DOHH2 (cell line): ENCODE measurements at regions not wholly inside any gene's neighbourhood (a gene's known extent, or its start where the extent isn't known, plus 50 kb on each side); places are given as distances from the start of the nearest gene placed in this dataset.

Experiments
- H3F3A ChIP-seq: fragments of 200-600 bp; sonication (generic), shearing (Covaris generic); 2 replicates; pipeline ENCODE4 v1.6.0; 2016; ENCODE audit warnings: antibody characterized with exemption, mild to moderate bottlenecking; ENCODE audit not compliant: control insufficient read depth, insufficient read depth
- H3K27ac ChIP-seq: fragments of 200-600 bp; sonication (generic); 2 replicates; pipeline ENCODE4 v1.5.1; 2014; ENCODE audit warnings: low read depth, mild to moderate bottlenecking, low read length, moderate library complexity
- H3K27me3 ChIP-seq: fragments of 200-600 bp; sonication (generic); 2 replicates; pipeline ENCODE4 v1.6.1; 2014; ENCODE audit warnings: mild to moderate bottlenecking, low read length, mixed read lengths; ENCODE audit not compliant: control insufficient read depth
- H3K36me3 ChIP-seq: fragments of 200-600 bp; sonication (generic); 2 replicates; pipeline ENCODE4 v1.6.1; 2014; ENCODE audit warnings: mild to moderate bottlenecking, low read length, moderate library complexity, mixed read lengths; ENCODE audit not compliant: control insufficient read depth
- H3K4me1 ChIP-seq: fragments of 200-600 bp; sonication (generic); 2 replicates; pipeline ENCODE4 v1.6.1; 2014; ENCODE audit warnings: mild to moderate bottlenecking, low read length, mixed read lengths; ENCODE audit not compliant: control insufficient read depth
- H3K4me2 ChIP-seq: fragments of 200-600 bp; sonication (generic); 2 replicates; pipeline ENCODE4 v1.6.0; 2014; ENCODE audit warnings: mild to moderate bottlenecking, low read length, moderate library complexity
- H3K4me3 ChIP-seq: fragments of 200-600 bp; sonication (generic); 2 replicates; pipeline ENCODE4 v1.5.1; 2014; ENCODE audit warnings: mild to moderate bottlenecking, low read length, mixed read lengths
- H3K79me2 ChIP-seq: fragments of 200-600 bp; sonication (generic); 2 replicates; pipeline ENCODE4 v1.6.1; 2014; ENCODE audit warnings: mild to moderate bottlenecking, low read length, mixed read lengths; ENCODE audit not compliant: control insufficient read depth
- H3K9me2 ChIP-seq: fragments of 200-600 bp; sonication (generic); replicated peaks from 2 replicates; pipeline ENCODE4 v1.6.1; 2014; ENCODE audit warnings: mild to moderate bottlenecking, low read length, mixed read lengths; ENCODE audit not compliant: control insufficient read depth
- H3K9me3 ChIP-seq: fragments of 200-600 bp; sonication (generic); 2 replicates; pipeline ENCODE4 v1.6.1; 2014; ENCODE audit warnings: antibody characterized with exemption, low read length, mixed read lengths; ENCODE audit not compliant: control insufficient read depth, insufficient read depth
- H4K20me1 ChIP-seq: fragments of 200-600 bp; sonication (generic); 2 replicates; pipeline ENCODE4 v1.6.0; 2014; ENCODE audit warnings: low read depth, mild to moderate bottlenecking, antibody characterized with exemption, low read length, moderate library complexity; ENCODE audit not compliant: control insufficient read depth, insufficient read depth
- EZH2phosphoT487 ChIP-seq: fragments of 200-600 bp; sonication (generic); IDR thresholded peaks from 2 replicates; pipeline ENCODE4 v1.6.1; 2017; ENCODE audit warnings: borderline replicate concordance, mild to moderate bottlenecking, antibody characterized with exemption, low read length, moderate library complexity, mixed read lengths
- TF ChIP-seq, protein P1 (sequence below): fragments of 200-600 bp; sonication (generic); IDR thresholded peaks from one replicate; pipeline ENCODE4 v1.5.1; 2014; ENCODE audit warnings: antibody characterized with exemption, mild to moderate bottlenecking, low read depth, low read length; ENCODE audit not compliant: poor library complexity, severe bottlenecking

DNA sequence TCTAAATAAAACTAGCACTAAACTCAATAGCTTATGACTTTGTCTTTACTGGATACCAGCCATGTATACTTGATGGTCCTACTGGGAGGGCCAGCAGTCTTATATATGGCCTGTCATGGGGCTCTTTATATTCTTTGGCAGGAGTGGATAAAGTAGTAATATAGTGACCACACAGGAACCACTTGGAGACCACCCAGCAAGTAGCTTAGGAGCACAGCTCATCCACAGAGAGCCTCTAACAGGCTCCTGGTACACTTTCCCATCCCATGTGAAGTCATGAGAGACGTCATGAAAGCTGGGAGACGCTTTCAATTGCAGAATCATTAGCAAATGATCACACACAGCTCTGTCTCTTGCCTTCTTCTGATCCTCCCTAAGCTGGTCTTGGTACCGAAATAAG, 360.9 kb upstream of the ACVR2A start:
- Histone ChIP-seq H4K20me1 (no peaks in the 10 kb centered on the region), H3K27ac (no peak overlapping the region), H3K27me3 (no peaks in the 10 kb centered on the region), H3K9me3 (no peaks in the 10 kb centered on the region), H3K9me2 (no peaks in the 10 kb centered on the region), H3K36me3 (no peaks in the 10 kb centered on the region), H3K4me2 (no peak overlapping the region), H3F3A (no peaks in the 10 kb centered on the region), H3K4me1 (no peaks in the 10 kb centered on the region), H3K79me2 (no peaks in the 10 kb centered on the region), H3K4me3 (no peak overlapping the region)
- TF ChIP-seq, protein P1, sequence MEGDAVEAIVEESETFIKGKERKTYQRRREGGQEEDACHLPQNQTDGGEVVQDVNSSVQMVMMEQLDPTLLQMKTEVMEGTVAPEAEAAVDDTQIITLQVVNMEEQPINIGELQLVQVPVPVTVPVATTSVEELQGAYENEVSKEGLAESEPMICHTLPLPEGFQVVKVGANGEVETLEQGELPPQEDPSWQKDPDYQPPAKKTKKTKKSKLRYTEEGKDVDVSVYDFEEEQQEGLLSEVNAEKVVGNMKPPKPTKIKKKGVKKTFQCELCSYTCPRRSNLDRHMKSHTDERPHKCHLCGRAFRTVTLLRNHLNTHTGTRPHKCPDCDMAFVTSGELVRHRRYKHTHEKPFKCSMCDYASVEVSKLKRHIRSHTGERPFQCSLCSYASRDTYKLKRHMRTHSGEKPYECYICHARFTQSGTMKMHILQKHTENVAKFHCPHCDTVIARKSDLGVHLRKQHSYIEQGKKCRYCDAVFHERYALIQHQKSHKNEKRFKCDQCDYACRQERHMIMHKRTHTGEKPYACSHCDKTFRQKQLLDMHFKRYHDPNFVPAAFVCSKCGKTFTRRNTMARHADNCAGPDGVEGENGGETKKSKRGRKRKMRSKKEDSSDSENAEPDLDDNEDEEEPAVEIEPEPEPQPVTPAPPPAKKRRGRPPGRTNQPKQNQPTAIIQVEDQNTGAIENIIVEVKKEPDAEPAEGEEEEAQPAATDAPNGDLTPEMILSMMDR, result no peak
- TF ChIP-seq EZH2phosphoT487, result no peak

DNA sequence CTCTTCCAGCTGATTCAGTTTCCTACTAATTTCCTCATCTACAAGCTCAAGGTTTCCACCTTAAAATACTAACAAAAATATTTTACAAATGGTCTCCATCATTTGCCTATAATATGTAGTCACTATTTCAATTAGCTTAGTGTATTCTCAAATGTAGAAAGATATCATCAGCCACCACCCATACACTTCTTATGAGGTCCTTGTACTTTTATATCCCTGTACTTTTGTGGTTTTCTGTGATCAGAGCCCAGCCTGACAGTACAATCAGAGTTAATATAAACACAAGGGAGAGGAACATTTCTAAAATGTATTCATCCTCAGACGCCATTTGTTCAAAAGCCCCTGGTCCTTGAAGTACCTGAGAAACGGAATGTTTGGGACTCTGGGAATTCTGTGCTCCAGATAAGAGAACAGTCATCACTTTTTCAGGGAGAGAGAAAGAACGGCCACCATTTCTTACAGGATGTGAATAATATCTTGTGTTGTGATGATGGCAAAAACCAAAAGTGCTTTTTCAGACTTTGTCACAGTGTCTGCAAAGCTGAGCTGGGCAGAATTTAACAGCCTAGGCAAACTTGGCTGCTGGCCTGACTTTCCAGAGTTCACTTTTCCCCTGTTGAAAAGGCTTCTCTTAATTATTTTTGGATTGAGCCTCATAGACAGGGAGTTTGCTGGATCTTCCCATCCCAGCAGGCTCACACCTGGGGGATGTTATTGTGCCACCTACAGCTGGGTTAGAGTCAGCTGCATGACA, 361.7 kb upstream of the ACVR2A start:
- H3K36me3 ChIP-seq, result no peaks in the 10 kb centered on the region
- no peaks in the 10 kb centered on the region for H3K79me2 ChIP-seq
- no peak overlapping the region for H3K4me3 ChIP-seq
- no peak overlapping the region for H3K4me2 ChIP-seq
- no peaks in the 10 kb centered on the region for H3K9me2 ChIP-seq
- H3F3A ChIP-seq, result no peaks in the 10 kb centered on the region
- H4K20me1 ChIP-seq, result no peaks in the 10 kb centered on the region
- no peaks in the 10 kb centered on the region for H3K4me1 ChIP-seq
- no peaks in the 10 kb centered on the region for H3K9me3 ChIP-seq
- H3K27me3 ChIP-seq, result no peaks in the 10 kb centered on the region
- TF ChIP-seq, protein P1, result no peak
- no peak for TF ChIP-seq EZH2phosphoT487
- no peak overlapping the region for H3K27ac ChIP-seq

DNA sequence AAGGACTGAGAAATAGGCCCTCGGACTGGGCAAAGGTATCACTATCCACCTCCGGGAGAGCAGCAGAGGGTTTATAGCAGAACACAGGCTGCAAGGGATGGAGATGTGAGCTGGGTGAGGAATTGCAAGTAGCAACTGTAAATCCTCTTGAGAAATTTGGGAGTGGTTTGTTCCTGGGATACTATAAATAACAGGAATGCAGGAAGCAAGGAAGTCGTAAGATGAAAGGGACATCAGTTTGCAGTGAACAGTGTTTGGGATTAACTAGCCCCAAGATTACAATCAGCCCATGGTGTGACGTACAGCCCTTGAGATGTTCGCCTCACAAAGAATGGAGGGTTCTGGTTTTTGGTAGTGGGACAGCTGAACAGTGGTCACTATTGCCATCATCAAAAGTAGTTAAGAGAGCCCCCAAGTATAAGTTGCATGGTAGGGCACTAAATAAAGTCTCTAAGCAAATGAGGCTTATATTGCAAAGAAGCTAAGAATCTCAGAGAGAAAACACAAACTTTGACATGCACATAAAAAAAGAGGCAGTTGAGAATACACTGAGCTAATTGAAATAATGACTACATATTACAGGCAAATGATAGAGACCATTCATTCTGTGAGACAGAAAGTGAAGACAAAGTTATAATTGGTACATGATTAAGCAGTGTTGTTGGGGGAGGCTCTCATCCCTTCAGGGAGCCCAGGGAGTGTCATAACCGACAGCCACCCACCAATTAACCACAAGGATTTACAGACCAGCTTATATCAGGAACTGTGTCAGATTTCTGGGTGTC, 362.5 kb upstream of the ACVR2A start:
- Histone ChIP-seq H3K79me2 (no peaks in the 10 kb centered on the region), H3K27ac (no peak overlapping the region), H3K36me3 (no peaks in the 10 kb centered on the region), H3K27me3 (no peaks in the 10 kb centered on the region), H4K20me1 (no peaks in the 10 kb centered on the region), H3K9me2 (no peaks in the 10 kb centered on the region), H3K4me1 (no peaks in the 10 kb centered on the region), H3K9me3 (no peaks in the 10 kb centered on the region), H3K4me3 (no peak overlapping the region), H3K4me2 (no peak overlapping the region), H3F3A (no peaks in the 10 kb centered on the region)
- no peak for TF ChIP-seq EZH2phosphoT487
- TF ChIP-seq, protein P1, result no peak
